ENCODE measurements at regions not wholly inside any gene's neighbourhood (a gene's known extent, or its start where the extent isn't known, plus 50 kb on each side); places are given as distances from the start of the nearest gene placed in this dataset.

- DNase-seq: no peak
- Mint-ChIP-seq H3K4me1 (ENCODE audit: low read depth) (peaks cover 7% of the 10 kb centered on the region), H3K27ac (no peak overlapping the region), H3K4me3 (no peak overlapping the region), H3K36me3 (ENCODE audit: low read depth) (peaks cover 5% of the 10 kb centered on the region), H3K27me3 (ENCODE audit: low read depth) (peaks cover 19% of the 10 kb centered on the region), H3K9me3 (ENCODE audit: insufficient read depth) (peaks cover 9% of the 10 kb centered on the region)
- ChIA-PET CTCF (no interaction called here), POLR2A (no interaction called here)
- no peak for ATAC-seq
Observed at GRCh38 chr6:5946701-5947100, 60.0 kb downstream of the NRN1 start.

- no peak overlapping the region for H3K4me3 Mint-ChIP-seq
- H3K9me3 Mint-ChIP-seq (ENCODE audit: insufficient read depth): peaks cover 9% of the 10 kb centered on the region
- DNase-seq (no peak), ATAC-seq (no peak)
- H3K36me3 Mint-ChIP-seq (ENCODE audit: low read depth): peaks cover 5% of the 10 kb centered on the region
- peaks cover 14% of the 10 kb centered on the region for H3K27me3 Mint-ChIP-seq (ENCODE audit: low read depth)
- POLR2A ChIA-PET: no interaction called here
- peaks cover 7% of the 10 kb centered on the region for H3K4me1 Mint-ChIP-seq (ENCODE audit: low read depth)
- CTCF ChIA-PET: no interaction called here
- H3K27ac Mint-ChIP-seq: no peak overlapping the region
Observed at GRCh38 chr6:5946181-5946580, 60.5 kb downstream of the NRN1 start.

- ATAC-seq (no peak), DNase-seq (no peak)
- Mint-ChIP-seq H3K27me3 (ENCODE audit: low read depth) (peaks cover 9% of the 10 kb centered on the region), H3K9me3 (ENCODE audit: insufficient read depth) (peaks cover 9% of the 10 kb centered on the region), H3K27ac (no peak overlapping the region), H3K36me3 (ENCODE audit: low read depth) (peaks cover 5% of the 10 kb centered on the region), H3K4me1 (ENCODE audit: low read depth) (peaks cover 7% of the 10 kb centered on the region), H3K4me3 (no peak overlapping the region)
- POLR2A ChIA-PET: no interaction called here
- CTCF ChIA-PET: no interaction called here
Observed at GRCh38 chr6:5943591-5943990, 63.1 kb downstream of the NRN1 start.

GRCh38 chr6:5942591-5942990 lies 64.1 kb downstream of the NRN1 start:
- ChIA-PET POLR2A (no interaction called here), CTCF (interaction anchor here (1.0 kb wide), 1 partner anchor 9 kb away, joined by 3 read pairs; no protein-coding TSS in a partner anchor)
- peaks cover 5% of the 10 kb centered on the region for H3K27me3 Mint-ChIP-seq (ENCODE audit: low read depth)
- no peak overlapping the region for H3K4me3 Mint-ChIP-seq
- ATAC-seq: no peak
- H3K4me1 Mint-ChIP-seq (ENCODE audit: low read depth): peaks cover 7% of the 10 kb centered on the region
- peaks cover 5% of the 10 kb centered on the region for H3K36me3 Mint-ChIP-seq (ENCODE audit: low read depth)
- H3K27ac Mint-ChIP-seq: no peak overlapping the region
- no peak for DNase-seq
- peaks cover 9% of the 10 kb centered on the region for H3K9me3 Mint-ChIP-seq (ENCODE audit: insufficient read depth)

- H3K27me3 Mint-ChIP-seq (ENCODE audit: low read depth): peaks cover 7% of the 10 kb centered on the region
- peaks cover 7% of the 10 kb centered on the region for H3K4me1 Mint-ChIP-seq (ENCODE audit: low read depth)
- CTCF ChIA-PET: no interaction called here
- H3K27ac Mint-ChIP-seq: no peak overlapping the region
- peaks cover 9% of the 10 kb centered on the region for H3K9me3 Mint-ChIP-seq (ENCODE audit: insufficient read depth)
- DNase-seq (no peak), ATAC-seq (no peak)
- H3K36me3 Mint-ChIP-seq (ENCODE audit: low read depth): peaks cover 5% of the 10 kb centered on the region
- no peak overlapping the region for H3K4me3 Mint-ChIP-seq
- POLR2A ChIA-PET: interaction anchor here (0.7 kb wide), 1 partner anchor 144 kb away, joined by 4 read pairs; no protein-coding TSS in a partner anchor
Observed at GRCh38 chr6:5941188-5941587, 65.5 kb downstream of the NRN1 start.

GRCh38 chr6:5938934-5939333 lies 67.8 kb downstream of the NRN1 start:
- CTCF ChIA-PET: no interaction called here
- H3K27ac Mint-ChIP-seq: no peak overlapping the region
- H3K9me3 Mint-ChIP-seq (ENCODE audit: insufficient read depth): peaks cover 9% of the 10 kb centered on the region
- peaks cover 18% of the 10 kb centered on the region for H3K27me3 Mint-ChIP-seq (ENCODE audit: low read depth)
- ATAC-seq (no peak), DNase-seq (no peak)
- POLR2A ChIA-PET: no interaction called here
- peaks cover 7% of the 10 kb centered on the region for H3K4me1 Mint-ChIP-seq (ENCODE audit: low read depth)
- no peak overlapping the region for H3K4me3 Mint-ChIP-seq
- H3K36me3 Mint-ChIP-seq (ENCODE audit: low read depth): peaks cover 5% of the 10 kb centered on the region

- peaks cover 6% of the 10 kb centered on the region for H3K4me1 Mint-ChIP-seq (ENCODE audit: low read depth)
- H3K27me3 Mint-ChIP-seq (ENCODE audit: low read depth): peaks cover 20% of the 10 kb centered on the region
- POLR2A ChIA-PET: no interaction called here
- H3K36me3 Mint-ChIP-seq (ENCODE audit: low read depth): no peaks in the 10 kb centered on the region
- no peak for DNase-seq
- CTCF ChIA-PET: no interaction called here
- peaks cover 1% of the 10 kb centered on the region for H3K9me3 Mint-ChIP-seq (ENCODE audit: insufficient read depth)
- H3K27ac Mint-ChIP-seq: no peak overlapping the region
- ATAC-seq: no peak
- H3K4me3 Mint-ChIP-seq: no peak overlapping the region
Observed at GRCh38 chr6:5937936-5938706, 68.6 kb downstream of the NRN1 start.

- H3K27me3 Mint-ChIP-seq (ENCODE audit: low read depth): peaks cover 26% of the 10 kb centered on the region
- CTCF ChIA-PET: no interaction called here
- H3K4me1 Mint-ChIP-seq (ENCODE audit: low read depth): peaks cover 2% of the 10 kb centered on the region
- H3K9me3 Mint-ChIP-seq (ENCODE audit: insufficient read depth): no peaks in the 10 kb centered on the region
- ATAC-seq (no peak), DNase-seq (no peak)
- no peak overlapping the region for H3K27ac Mint-ChIP-seq
- POLR2A ChIA-PET: no interaction called here
- H3K36me3 Mint-ChIP-seq (ENCODE audit: low read depth): no peaks in the 10 kb centered on the region
- no peak overlapping the region for H3K4me3 Mint-ChIP-seq
Observed at GRCh38 chr6:5937169-5937909, 69.4 kb downstream of the NRN1 start.

GRCh38 chr6:5936631-5937030 lies 70.1 kb downstream of the NRN1 start:
- DNase-seq (no peak), ATAC-seq (no peak)
- no peak overlapping the region for H3K27ac Mint-ChIP-seq
- POLR2A ChIA-PET: no interaction called here
- no peaks in the 10 kb centered on the region for H3K9me3 Mint-ChIP-seq (ENCODE audit: insufficient read depth)
- H3K4me1 Mint-ChIP-seq (ENCODE audit: low read depth): no peaks in the 10 kb centered on the region
- no peaks in the 10 kb centered on the region for H3K36me3 Mint-ChIP-seq (ENCODE audit: low read depth)
- H3K4me3 Mint-ChIP-seq: no peak overlapping the region
- CTCF ChIA-PET: no interaction called here
- H3K27me3 Mint-ChIP-seq (ENCODE audit: low read depth): peaks cover 32% of the 10 kb centered on the region

- Mint-ChIP-seq H3K9me3 (ENCODE audit: insufficient read depth) (no peaks in the 10 kb centered on the region), H3K4me3 (no peak overlapping the region), H3K4me1 (ENCODE audit: low read depth) (no peaks in the 10 kb centered on the region), H3K27ac (no peak overlapping the region), H3K36me3 (ENCODE audit: low read depth) (no peaks in the 10 kb centered on the region), H3K27me3 (ENCODE audit: low read depth) (peaks cover 33% of the 10 kb centered on the region)
- ChIA-PET POLR2A (no interaction called here), CTCF (no interaction called here)
- DNase-seq (no peak), ATAC-seq (no peak)
Observed at GRCh38 chr6:5936140-5936539, 70.6 kb downstream of the NRN1 start.

GRCh38 chr6:5930968-5931367 lies 75.8 kb downstream of the NRN1 start:
- no peaks in the 10 kb centered on the region for H3K36me3 Mint-ChIP-seq (ENCODE audit: low read depth)
- peaks cover 15% of the 10 kb centered on the region for H3K4me1 Mint-ChIP-seq (ENCODE audit: low read depth)
- H3K27ac Mint-ChIP-seq: no peak overlapping the region
- ATAC-seq (no peak), DNase-seq (no peak)
- H3K4me3 Mint-ChIP-seq: no peak overlapping the region
- CTCF ChIA-PET: no interaction called here
- POLR2A ChIA-PET: no interaction called here
- peaks cover 29% of the 10 kb centered on the region for H3K27me3 Mint-ChIP-seq (ENCODE audit: low read depth)
- H3K9me3 Mint-ChIP-seq (ENCODE audit: insufficient read depth): no peaks in the 10 kb centered on the region

- DNase-seq (no peak), ATAC-seq (no peak)
- POLR2A ChIA-PET: no interaction called here
- no peaks in the 10 kb centered on the region for H3K36me3 Mint-ChIP-seq (ENCODE audit: low read depth)
- peaks cover 15% of the 10 kb centered on the region for H3K4me1 Mint-ChIP-seq (ENCODE audit: low read depth)
- no peak overlapping the region for H3K4me3 Mint-ChIP-seq
- no peaks in the 10 kb centered on the region for H3K9me3 Mint-ChIP-seq (ENCODE audit: insufficient read depth)
- H3K27ac Mint-ChIP-seq: no peak overlapping the region
- CTCF ChIA-PET: interaction anchor here (0.9 kb wide), 1 partner anchor 460 kb away, joined by 3 read pairs; no protein-coding TSS in a partner anchor
- peaks cover 27% of the 10 kb centered on the region for H3K27me3 Mint-ChIP-seq (ENCODE audit: low read depth)
Observed at GRCh38 chr6:5930143-5930770, 76.5 kb downstream of the NRN1 start.

Data from activated CD8-positive, alpha-beta T cell treated with anti-CD3 and anti-CD28 coated beads, Interleukin-2, amount 10 ng/mL, durations not matched to agents 7 days and 5 days (primary cell).